B cell (primary cell): ENCODE measurements at regions not wholly inside any gene's neighbourhood (a gene's known extent, or its start where the extent isn't known, plus 50 kb on each side); places are given as distances from the start of the nearest gene placed in this dataset.

Source experiments
- EZH2 ChIP-seq: IDR thresholded peaks from 2 replicates; pipeline ENCODE4 v1.6.1; 2012; ENCODE audit warnings: borderline replicate concordance, low read depth, mild to moderate bottlenecking, moderate library complexity, low read length; ENCODE audit not compliant: insufficient read depth, poor library complexity, severe bottlenecking
- TF ChIP-seq, protein P1 (sequence below): fragments of 200-600 bp; IDR thresholded peaks from one replicate; pipeline ENCODE4 v1.8.0; 2022; ENCODE audit warnings: antibody characterized with exemption, mild to moderate bottlenecking

DNA sequence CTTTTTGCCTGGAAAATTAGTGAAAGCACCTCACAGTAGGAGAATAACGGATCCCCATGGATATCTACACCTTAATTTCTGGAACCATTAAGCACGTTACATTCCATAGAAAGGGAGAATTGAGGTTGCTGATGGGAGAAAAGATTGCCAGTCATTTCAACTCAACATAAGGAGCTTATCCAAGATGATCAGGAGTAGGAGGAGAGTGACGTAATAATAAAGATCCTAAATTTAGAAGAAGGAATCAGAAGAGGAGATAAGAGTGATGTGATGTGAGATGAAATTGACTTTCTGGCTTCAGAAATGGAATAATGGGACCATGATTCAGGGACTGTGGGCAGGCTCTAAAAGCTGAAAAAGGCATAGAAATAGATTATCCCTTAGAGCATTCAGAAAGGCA, 1017.8 kb upstream of the CHAC2 start:
- TF ChIP-seq, protein P1, sequence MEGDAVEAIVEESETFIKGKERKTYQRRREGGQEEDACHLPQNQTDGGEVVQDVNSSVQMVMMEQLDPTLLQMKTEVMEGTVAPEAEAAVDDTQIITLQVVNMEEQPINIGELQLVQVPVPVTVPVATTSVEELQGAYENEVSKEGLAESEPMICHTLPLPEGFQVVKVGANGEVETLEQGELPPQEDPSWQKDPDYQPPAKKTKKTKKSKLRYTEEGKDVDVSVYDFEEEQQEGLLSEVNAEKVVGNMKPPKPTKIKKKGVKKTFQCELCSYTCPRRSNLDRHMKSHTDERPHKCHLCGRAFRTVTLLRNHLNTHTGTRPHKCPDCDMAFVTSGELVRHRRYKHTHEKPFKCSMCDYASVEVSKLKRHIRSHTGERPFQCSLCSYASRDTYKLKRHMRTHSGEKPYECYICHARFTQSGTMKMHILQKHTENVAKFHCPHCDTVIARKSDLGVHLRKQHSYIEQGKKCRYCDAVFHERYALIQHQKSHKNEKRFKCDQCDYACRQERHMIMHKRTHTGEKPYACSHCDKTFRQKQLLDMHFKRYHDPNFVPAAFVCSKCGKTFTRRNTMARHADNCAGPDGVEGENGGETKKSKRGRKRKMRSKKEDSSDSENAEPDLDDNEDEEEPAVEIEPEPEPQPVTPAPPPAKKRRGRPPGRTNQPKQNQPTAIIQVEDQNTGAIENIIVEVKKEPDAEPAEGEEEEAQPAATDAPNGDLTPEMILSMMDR: no peak
- TF ChIP-seq EZH2: no peak
